ENCODE measurements at regions not wholly inside any gene's neighbourhood (a gene's known extent, or its start where the extent isn't known, plus 50 kb on each side); places are given as distances from the start of the nearest gene placed in this dataset.
"Not testable (repeated sequence)": the region's sequence is repeated elsewhere in the genome, so short reads cannot be mapped to it uniquely, and the experiment has no call there.

DNA sequence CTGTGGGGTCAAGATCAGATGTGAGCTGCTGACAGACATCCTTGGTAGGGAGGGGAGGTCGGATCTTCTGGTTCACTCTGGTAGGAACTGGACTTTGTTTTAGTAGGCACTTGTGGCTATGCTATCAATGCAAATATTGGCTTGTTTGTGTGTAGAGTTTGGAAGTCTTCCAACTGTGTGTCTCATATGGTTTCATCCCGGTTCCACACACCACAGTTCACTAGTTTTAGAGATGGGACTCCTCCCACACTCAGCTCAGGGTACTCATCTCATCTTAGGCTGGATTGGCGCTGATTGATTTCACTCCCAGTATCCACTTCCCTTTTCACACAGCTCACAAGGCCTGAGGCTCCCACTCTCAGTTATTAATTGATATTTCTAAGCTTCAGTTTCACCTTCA lies 161.3 kb downstream of the THBS2 start:
- DNase-seq (ENCODE audit: low read depth) = no peak
- no peak overlapping the region for H3K4me3 ChIP-seq (ENCODE audit: low read depth, low read length)
- no peak for TF ChIP-seq CTCF (IDR thresholded peaks at IDR 0.05; ENCODE audit: low read depth, low read length, missing control alignments)

DNA sequence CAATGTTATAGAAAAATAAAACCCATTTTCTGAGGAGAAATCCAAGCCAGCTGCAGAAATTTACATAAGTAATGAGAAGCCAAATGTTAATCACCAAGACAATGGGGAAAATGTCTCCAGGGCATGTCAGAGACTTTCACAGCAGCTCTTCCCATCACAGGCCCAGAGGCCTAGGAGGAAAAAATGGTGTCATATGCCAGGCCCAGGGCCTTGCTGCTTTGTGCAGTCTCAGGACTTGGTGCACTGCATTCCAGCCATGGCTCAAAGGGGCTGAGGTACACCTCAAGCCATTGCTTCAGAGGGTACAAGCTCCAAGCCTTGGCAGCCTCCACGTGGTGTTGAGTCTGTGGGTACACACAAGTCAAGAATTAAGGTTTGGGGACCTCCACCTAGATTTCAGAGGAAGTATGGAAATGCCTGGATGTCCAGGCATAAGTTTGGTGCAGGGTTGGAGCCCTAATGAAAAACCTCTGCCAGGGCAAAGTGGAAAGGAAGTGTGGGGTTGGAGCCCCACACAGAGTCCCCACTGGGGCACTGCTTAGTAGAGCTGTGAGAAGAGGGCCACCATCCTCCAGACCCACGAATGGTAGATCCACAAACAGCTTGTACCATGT lies 163.0 kb downstream of the THBS2 start:
- not testable (repeated sequence) for DNase-seq (ENCODE audit: low read depth); H3K4me3 ChIP-seq (ENCODE audit: low read depth, low read length)

GRCh38 chr6:169088762-169089161 lies 164.9 kb downstream of the THBS2 start:
- H3K4me3 ChIP-seq (ENCODE audit: low read depth, low read length) = no peak overlapping the region
- no peak for TF ChIP-seq CTCF (IDR thresholded peaks at IDR 0.05; ENCODE audit: low read depth, low read length, missing control alignments)
- DNase-seq (ENCODE audit: low read depth) = no peak

DNA sequence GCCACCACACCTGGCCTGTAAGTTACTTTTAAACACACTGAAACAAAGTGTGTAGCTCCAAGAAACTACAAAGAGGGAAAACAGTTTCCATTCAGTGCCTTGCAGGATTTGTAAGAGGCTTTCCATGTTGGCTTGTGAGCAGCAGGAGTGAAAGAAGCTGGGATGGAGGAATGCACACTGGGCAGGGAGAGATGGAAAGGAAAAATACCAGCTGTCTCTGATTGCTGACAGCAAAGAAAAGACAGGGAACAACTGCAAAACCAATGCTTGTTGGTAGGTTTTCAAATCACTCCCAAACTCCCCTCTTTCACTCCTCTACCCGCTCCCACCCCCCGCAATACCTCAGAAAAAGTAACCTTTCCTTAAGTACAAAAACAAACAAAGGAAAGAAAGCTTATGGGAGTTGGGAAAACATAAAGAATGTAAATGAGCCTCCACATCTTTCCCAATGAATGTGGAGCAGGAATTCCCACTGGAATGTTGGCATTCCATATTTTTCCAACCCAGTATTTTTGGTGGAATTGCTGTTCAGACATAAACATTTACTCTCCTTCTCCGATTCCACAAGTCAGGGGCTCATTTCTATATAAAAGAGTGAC lies 166.1 kb downstream of the THBS2 start:
- no peak for TF ChIP-seq CTCF (IDR thresholded peaks at IDR 0.05; ENCODE audit: low read depth, low read length, missing control alignments)
- H3K4me3 ChIP-seq (ENCODE audit: low read depth, low read length) = no peak overlapping the region
- no peak for DNase-seq (ENCODE audit: low read depth)

DNA sequence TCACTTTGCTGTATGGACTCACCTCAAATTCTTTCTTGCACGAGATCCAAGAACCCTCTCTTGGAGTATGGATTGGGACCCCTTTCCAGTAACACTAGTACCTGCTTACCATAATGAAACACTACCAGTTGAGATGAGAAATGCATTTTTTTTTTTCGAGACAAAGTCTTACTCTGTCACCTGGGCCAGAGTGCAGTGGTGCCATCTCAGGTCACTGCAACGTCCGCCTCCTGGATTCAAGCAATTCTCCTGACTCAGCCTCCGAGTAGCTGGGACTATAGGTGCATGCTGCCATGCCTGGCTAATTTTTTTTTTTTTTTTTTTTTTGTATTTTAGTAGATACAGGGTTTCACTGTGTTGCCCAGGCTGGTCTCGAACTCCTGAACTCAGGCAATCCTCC lies 167.0 kb downstream of the THBS2 start:
- not testable (repeated sequence) for H3K4me3 ChIP-seq (ENCODE audit: low read depth, low read length); DNase-seq (ENCODE audit: low read depth)

GRCh38 chr6:169086020-169086419 lies 167.6 kb downstream of the THBS2 start:
- H3K4me3 ChIP-seq (ENCODE audit: low read depth, low read length) = no peak overlapping the region
- DNase-seq (ENCODE audit: low read depth) = no peak
- no peak for TF ChIP-seq CTCF (IDR thresholded peaks at IDR 0.05; ENCODE audit: low read depth, low read length, missing control alignments)

GRCh38 chr6:169085466-169085865 lies 168.2 kb downstream of the THBS2 start:
- no peak for DNase-seq (ENCODE audit: low read depth)
- TF ChIP-seq CTCF (IDR thresholded peaks at IDR 0.05; ENCODE audit: low read depth, low read length, missing control alignments) = no peak
- no peak overlapping the region for H3K4me3 ChIP-seq (ENCODE audit: low read depth, low read length)

- H3K4me3 ChIP-seq (ENCODE audit: low read depth, low read length); DNase-seq (ENCODE audit: low read depth): not testable (repeated sequence)
Observed at GRCh38 chr6:169084557-169084956, 169.1 kb downstream of the THBS2 start.
